Stimulated activated CD4-positive, alpha-beta T cell treated with anti-CD3 and anti-CD28 coated beads, Interleukin-12 subunit alpha, Interleukin-12 subunit beta, amount 100 ng/mL, for 4 hours (primary cell): ENCODE measurements at regions not wholly inside any gene's neighbourhood (a gene's known extent, or its start where the extent isn't known, plus 50 kb on each side); places are given as distances from the start of the nearest gene placed in this dataset.

Experiments
- DNase-seq: peaks from one replicate; pipeline ENCODE4 v3.0.0-alpha.2; 2020

DNA sequence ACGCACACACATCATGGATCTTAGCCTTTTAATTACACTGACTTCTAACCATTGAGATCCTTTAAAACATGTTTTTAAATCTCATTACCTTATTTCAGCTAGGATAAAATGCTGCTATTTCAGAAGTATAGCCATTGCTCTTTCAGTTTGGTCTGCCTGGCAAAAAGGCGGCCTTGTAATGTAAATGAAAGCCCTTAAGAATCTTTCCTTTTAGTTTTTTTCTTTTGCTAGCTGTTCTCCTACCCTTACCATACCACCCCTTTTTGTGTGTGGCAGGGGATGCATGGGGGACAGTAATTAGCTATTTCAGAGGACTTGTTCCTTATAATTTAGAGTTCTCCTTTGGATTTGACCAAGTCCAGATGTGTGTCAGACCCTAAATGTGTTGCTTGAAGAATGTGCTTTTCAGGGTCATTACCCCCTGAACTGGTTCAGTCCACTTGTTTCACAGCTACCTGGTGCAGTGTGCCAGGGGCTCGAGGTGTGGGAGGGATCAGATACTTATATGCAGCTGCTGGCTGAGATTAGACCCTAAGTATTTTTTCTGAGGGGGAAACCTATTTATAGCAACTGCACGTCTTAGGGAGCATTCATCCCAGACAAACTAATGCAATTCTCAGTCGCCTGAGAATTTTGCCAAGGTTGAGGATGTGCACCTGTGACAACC is 986.8 kb downstream of the NLGN4Y start:
- no peak for DNase-seq

GRCh38 chrY:15535131-15535530 is 1010.8 kb downstream of the NLGN4Y start:
- DNase-seq = no peak

- DNase-seq = no peak
These were observed 1011.6 kb downstream of the NLGN4Y start for GRCh38 chrY:15535784-15536511.

- no peak for DNase-seq
These were observed 1016.2 kb downstream of the NLGN4Y start for GRCh38 chrY:15540516-15540915.

GRCh38 chrY:15546177-15546754 is 1021.9 kb downstream of the NLGN4Y start:
- no peak for DNase-seq

DNA sequence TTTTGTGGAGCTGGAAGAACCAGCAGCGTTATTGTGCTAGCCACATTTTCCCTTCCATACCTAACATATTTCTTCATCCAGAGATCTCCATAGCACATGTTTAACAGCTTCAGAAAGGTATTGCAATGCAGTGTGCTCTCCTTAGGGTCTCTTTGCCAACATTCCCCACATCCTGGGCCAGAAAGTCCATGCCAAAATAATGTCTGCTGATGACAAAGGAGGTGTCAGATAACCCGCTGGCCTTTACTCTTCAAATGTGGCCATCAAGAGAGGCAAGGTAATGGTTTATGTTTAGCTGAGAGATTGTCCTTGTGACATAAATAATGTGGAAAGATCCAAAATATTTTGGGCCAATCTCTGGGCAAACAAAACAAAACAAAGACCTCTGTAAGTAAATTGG is 1027.7 kb downstream of the NLGN4Y start:
- DNase-seq = no peak

GRCh38 chrY:15554991-15555390 is 1030.7 kb downstream of the NLGN4Y start:
- no peak for DNase-seq

- DNase-seq = no peak
These were observed 1034.8 kb downstream of the NLGN4Y start for GRCh38 chrY:15559169-15559568.

GRCh38 chrY:15560840-15561239 is 1036.5 kb downstream of the NLGN4Y start:
- no peak for DNase-seq

- DNase-seq = no peak
These were observed 1037.4 kb downstream of the NLGN4Y start for GRCh38 chrY:15561501-15562289.

DNA sequence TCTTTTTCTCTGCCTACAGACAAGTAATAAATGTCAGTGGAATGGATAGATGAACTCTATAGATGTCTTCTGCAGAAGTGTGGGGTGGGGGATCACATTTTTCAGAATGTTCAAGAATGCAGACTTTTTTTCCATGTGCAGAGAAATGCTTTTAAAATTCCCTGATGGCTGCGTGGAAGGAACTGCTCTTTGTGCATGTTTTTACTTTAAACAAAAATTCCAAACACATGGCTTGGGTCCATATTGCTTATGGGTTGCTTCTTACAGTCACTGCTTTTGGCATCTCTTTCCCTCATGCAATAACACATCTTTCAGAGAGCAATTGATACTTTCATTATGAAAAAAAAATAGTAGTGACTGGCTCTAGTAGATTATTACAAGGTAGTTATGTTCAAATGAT is 1053.6 kb downstream of the NLGN4Y start:
- DNase-seq = no peak

GRCh38 chrY:15578761-15579160 is 1054.4 kb downstream of the NLGN4Y start:
- no peak for DNase-seq

DNA sequence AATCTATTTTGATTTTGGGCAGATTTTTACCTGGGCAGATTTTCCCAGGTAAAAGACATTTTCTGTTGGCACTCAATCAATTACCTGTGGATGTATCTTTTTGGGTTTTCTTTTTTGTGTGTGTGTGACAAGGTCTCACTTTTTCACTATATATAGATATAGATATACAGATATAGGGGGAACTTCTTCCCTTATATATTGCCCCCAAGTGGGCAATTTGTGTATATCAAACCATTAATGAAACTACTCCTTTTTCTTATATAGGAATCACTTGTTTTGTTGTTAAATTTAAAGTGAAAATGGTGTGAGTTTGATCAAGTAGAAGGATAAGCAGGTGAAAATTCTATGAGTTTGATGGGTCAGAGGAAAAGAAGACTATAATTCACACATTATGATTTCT is 1054.9 kb downstream of the NLGN4Y start:
- no peak for DNase-seq

- DNase-seq = no peak
These were observed 1058.8 kb downstream of the NLGN4Y start for GRCh38 chrY:15583111-15583510.

GRCh38 chrY:15592957-15593356 is 1068.6 kb downstream of the NLGN4Y start:
- DNase-seq = no peak

GRCh38 chrY:15593476-15594160 is 1069.3 kb downstream of the NLGN4Y start:
- no peak for DNase-seq

- DNase-seq = no peak
These were observed 1069.8 kb downstream of the NLGN4Y start for GRCh38 chrY:15594179-15594578.

- DNase-seq = no peak
These were observed 1076.2 kb downstream of the NLGN4Y start for GRCh38 chrY:15600565-15600964.

- DNase-seq = no peak
These were observed 1100.0 kb downstream of the NLGN4Y start for GRCh38 chrY:15624370-15624769.

- no peak for DNase-seq
These were observed 1100.6 kb downstream of the NLGN4Y start for GRCh38 chrY:15624928-15625327.

DNA sequence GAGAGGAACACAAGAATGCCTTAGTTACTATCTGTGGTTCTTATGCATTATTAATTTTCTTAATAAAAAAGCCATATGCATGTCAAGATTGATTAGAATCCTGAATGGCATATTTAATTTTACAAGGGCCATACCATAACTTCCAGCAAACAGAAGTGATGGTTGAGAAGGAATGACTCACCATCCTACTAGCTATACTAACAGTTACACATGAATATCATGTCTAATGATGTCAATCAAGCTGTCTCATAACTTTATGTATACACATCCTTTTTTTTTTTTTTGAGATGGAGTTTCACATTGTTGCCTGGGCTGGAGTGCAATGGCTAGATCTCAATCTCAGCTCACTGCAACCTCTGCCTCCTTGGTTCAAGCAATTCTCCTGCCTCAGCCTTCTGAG is 1123.9 kb downstream of the NLGN4Y start:
- no peak for DNase-seq

GRCh38 chrY:15650056-15650455 is 1125.7 kb downstream of the NLGN4Y start:
- no peak for DNase-seq

GRCh38 chrY:15688531-15688930 is 1164.2 kb downstream of the NLGN4Y start:
- no peak for DNase-seq
